T47D (cell line): ENCODE measurements at regions not wholly inside any gene's neighbourhood (a gene's known extent, or its start where the extent isn't known, plus 50 kb on each side); places are given as distances from the start of the nearest gene placed in this dataset.

Source experiments
- DNase-seq, 2 experiments: peaks; one replicate each; pipeline versions ENCODE4 v3.0.0 to v3.0.0-alpha.2; 2011 to 2012; ENCODE audit warnings: low read depth in 1 of 2, low spot score in 1 of 2
- JUND ChIP-seq: IDR thresholded peaks from 2 replicates; pipeline ENCODE4 v1.6.1; 2012; ENCODE audit warnings: low read depth
- in situ Hi-C: cut with HindIII; loops from 2 replicates; pipeline ENCODE4 v1.10.0; 2016; ENCODE audit warnings: low sequenced_read_pairs, low pct_unique_long_range_greater_than_20kb

- no peak for DNase-seq
- no peak for TF ChIP-seq JUND
- in situ Hi-C loops = no loop called here
Measured at GRCh38 chr16:27718201-27719105, 168.5 kb downstream of the KATNIP start.

- in situ Hi-C loops = no loop called here
- TF ChIP-seq JUND = no peak
- DNase-seq = no peak
Measured at GRCh38 chr16:27719106-27719445, 169.1 kb downstream of the KATNIP start.

GRCh38 chr16:27720731-27721530, 171.0 kb downstream of the KATNIP start:
- DNase-seq = no peak
- TF ChIP-seq JUND = no peak

DNA sequence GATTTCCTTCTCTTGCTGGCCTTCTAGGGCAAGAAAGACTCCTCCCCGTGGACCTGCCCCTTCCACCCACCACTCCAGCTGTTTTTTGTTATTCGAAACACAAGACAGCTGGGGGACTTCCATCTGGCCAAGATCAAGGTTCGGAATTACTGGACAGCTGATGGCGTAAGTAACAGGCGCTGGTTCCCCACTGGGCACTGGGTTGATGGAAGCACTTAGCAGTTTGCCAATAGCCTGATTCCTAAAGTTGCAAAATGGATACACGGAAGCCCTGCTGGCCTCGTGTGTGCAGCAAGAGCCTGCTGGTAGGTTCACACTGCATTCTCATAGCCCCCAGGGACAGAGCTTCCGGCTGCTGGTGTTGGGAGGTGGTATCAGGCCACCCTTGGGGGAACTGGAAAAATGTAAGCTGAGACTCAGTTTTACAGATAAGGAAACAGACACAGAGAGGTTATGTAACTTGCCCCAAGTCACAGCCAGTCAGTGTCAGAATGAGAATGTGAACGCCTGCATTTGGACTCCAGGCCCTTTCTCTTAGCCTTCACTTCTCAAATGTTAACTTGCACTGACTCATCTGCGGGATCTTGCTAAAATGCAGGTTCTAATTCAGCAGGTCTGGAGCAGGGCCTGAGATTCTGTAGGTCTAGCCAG, 171.7 kb downstream of the KATNIP start:
- TF ChIP-seq JUND = no peak
- in situ Hi-C loops = no loop called here

More at GRCh38 chr16:27720731-27721530, 171.0 kb downstream of the KATNIP start:
- in situ Hi-C loops = no loop called here

DNA sequence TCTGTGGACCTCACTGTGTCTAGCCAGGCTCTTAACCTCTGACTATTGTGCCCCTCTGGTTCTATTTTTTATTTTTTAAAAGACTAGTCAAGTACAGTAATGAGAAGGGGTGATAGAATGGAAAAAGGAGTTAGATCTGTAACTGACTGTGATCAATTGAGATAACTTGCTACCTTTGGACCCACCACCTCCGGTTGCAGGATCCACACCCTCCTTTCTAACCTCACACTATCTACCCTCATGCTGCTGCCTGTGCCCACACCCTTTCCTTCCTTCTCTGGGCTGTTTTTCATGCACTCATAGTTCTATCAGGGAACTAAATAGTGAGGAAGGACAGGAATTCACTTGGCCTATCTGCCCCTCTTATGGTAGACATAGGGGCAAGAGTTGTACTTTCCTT, 172.3 kb downstream of the KATNIP start:
- DNase-seq = no peak
- TF ChIP-seq JUND = no peak
- in situ Hi-C loops = no loop called here

More for the DNA sequence above, 171.7 kb downstream of the KATNIP start:
- no peak for DNase-seq

DNA sequence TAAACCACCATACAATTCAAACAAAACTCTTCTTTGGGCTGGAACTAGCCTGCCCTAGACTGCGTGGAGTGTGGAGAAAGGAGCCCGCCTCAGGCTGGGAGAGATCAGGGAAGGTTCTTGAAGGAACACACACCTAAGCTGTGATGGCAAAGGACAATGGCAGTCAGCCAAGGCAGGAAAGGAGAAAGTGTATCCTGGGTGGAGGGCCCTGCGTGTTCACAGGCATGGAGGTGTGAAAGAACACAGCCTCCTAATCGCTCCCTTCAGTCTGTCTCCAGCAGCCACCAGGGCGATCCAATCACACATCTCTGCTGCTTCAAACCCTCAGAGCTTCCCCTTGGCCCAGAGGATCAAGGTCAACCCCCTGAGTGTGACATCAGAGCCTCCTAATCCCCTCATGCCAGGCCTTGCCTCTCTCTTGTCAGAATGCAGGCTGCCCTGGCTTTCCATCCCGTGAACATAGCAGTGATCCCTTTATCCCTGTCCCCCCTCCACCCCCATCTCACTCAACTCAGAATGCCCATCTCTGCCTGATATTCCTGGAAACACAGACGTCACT, 173.0 kb downstream of the KATNIP start:
- DNase-seq = no peak
- in situ Hi-C loops = no loop called here
- TF ChIP-seq JUND = no peak

GRCh38 chr16:27723711-27724481, 174.0 kb downstream of the KATNIP start:
- in situ Hi-C loops = no loop called here
- DNase-seq = peak in 1 of 2 experiments; percentile 53
- no peak for TF ChIP-seq JUND

DNA sequence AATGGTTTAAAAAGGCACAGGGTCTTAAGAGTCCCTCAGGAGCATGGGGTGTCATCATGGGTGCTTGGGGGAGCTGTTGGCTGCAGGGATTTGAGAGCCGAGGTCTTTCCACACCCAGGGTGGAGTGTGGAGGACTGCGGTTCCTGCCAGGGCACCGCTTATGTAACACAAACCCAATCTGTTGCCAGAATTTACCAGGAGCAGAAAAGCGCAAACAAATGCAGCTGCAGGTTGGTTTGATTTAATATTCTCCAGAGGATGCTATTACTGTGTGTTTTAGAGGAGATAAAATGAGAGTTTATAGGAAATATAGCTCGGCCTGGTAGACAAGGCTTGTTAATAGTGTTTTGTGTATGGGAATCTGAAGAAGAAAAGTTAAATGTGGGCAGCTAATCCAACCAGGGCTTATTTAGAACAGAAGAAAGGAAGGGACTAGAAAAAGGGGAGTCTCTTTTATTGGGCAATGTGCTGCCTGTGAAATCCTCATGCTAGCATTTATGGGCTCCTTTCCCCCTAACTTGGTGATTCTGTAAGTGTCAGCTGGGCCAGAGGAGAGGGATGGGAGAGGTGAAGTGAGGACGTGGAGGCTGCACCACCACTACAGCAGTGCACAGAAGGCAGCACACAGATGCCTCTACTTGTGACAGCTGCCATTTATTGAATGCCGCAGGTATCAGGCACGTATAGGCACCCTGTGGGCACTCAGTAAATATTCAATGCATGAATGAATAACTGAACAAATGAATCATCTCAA, 174.7 kb downstream of the KATNIP start:
- in situ Hi-C loops = no loop called here
- DNase-seq = peak in 1 of 2 experiments; percentile 13
- TF ChIP-seq JUND = no peak

- in situ Hi-C loops = no loop called here
- DNase-seq = no peak
- TF ChIP-seq JUND = no peak
Measured at GRCh38 chr16:27725236-27726000, 175.5 kb downstream of the KATNIP start.

DNA sequence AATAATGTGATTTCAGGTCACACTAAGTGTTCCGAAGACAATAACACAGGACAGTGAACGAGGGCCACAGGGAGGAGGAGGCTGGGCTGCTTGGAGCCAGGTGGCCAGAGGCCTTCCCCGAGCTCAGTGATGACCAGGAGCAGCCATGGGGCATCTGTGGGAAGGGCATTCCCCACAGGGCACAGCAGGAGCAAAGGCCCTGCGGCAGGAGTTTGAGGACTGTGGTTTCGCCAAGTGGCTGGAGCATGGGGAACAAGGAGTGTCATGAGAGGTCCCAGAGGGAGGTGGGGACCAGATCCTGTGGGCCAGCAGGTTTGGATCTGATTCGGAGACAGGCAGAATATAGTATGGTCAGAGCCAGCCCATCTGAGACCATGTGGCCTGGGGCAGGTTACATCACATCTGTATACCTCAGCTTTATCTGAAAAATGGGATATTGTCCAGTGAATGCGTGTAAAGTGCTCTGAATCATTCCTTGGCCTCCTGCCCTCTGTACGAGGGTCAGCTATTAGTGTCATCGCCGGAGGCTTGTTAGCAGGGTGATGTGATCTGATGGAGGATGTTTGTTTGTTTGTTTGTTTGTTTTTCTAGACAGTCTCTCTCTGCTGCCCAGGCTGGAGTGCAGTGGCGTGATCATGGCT, 176.8 kb downstream of the KATNIP start:
- no peak for TF ChIP-seq JUND
- in situ Hi-C loops = no loop called here
- DNase-seq = no peak

- no peak for TF ChIP-seq JUND
- in situ Hi-C loops = no loop called here
- DNase-seq = no peak
Measured at GRCh38 chr16:27727941-27728340, 178.0 kb downstream of the KATNIP start.
